IMR-90 (cell line): ENCODE measurements at regions not wholly inside any gene's neighbourhood (a gene's known extent, or its start where the extent isn't known, plus 50 kb on each side); places are given as distances from the start of the nearest gene placed in this dataset.
A peak's percentile ranks its signal among the peaks of the same experiment; 100 is the strongest.

Experiments used
- BHLHE40 ChIP-seq: fragments of 150-350 bp; IDR thresholded peaks from 2 replicates; pipeline ENCODE4 v1.6.1; 2016; ENCODE audit warnings: mild to moderate bottlenecking, low read depth, low read length
- CEBPB ChIP-seq: IDR thresholded peaks from 2 replicates; pipeline ENCODE4 v1.6.1; 2012; ENCODE audit warnings: low read depth, low read length, improper control_type of control experiment
- CHD1 ChIP-seq: IDR thresholded peaks from 2 replicates; pipeline ENCODE4 v1.6.1; 2012; ENCODE audit warnings: low read depth, low read length, improper control_type of control experiment
- CTCF ChIP-seq: conservative IDR thresholded peaks from 2 replicates; pipeline ENCODE4 v1.5.1; 2012; ENCODE audit warnings: mild to moderate bottlenecking, low read depth, low read length, improper control_type of control experiment
- ELK1 ChIP-seq: fragments of 150-350 bp; IDR thresholded peaks from 2 replicates; pipeline ENCODE4 v1.6.1; 2016; ENCODE audit warnings: low read depth, mild to moderate bottlenecking, low read length, moderate library complexity, borderline replicate concordance
- FOS ChIP-seq: fragments of 150-350 bp; IDR thresholded peaks from 2 replicates; pipeline ENCODE4 v1.6.1; 2016; ENCODE audit warnings: low read depth, low read length
- MXI1 ChIP-seq: IDR thresholded peaks from 2 replicates; pipeline ENCODE4 v1.6.1; 2012; ENCODE audit warnings: low read depth, mild to moderate bottlenecking, low read length, moderate library complexity, borderline replicate concordance
- NFE2L2 ChIP-seq: fragments of 150-350 bp; IDR thresholded peaks from 2 replicates; pipeline ENCODE4 v1.6.1; 2016; ENCODE audit warnings: low read depth, mild to moderate bottlenecking, low read length
- POLR2A ChIP-seq: IDR thresholded peaks from 2 replicates; pipeline ENCODE4 v1.6.1; 2012; ENCODE audit warnings: mild to moderate bottlenecking, low read depth, low read length
- RAD21 ChIP-seq: IDR thresholded peaks from 2 replicates; pipeline ENCODE4 v1.6.1; 2012; ENCODE audit warnings: low read length, improper control_type of control experiment
- RCOR1 ChIP-seq: IDR thresholded peaks from 2 replicates; pipeline ENCODE4 v1.6.1; 2012; ENCODE audit warnings: mild to moderate bottlenecking, low read length, improper control_type of control experiment; ENCODE audit not compliant: insufficient replicate concordance
- RFX5 ChIP-seq: IDR thresholded peaks from 2 replicates; pipeline ENCODE4 v1.8.0; 2012; ENCODE audit warnings: low read depth, mild to moderate bottlenecking, low read length, moderate library complexity
- SMC3 ChIP-seq: fragments of 150-350 bp; IDR thresholded peaks from 2 replicates; pipeline ENCODE4 v1.6.1; 2016; ENCODE audit warnings: low read depth, mild to moderate bottlenecking, antibody characterized with exemption, low read length, moderate library complexity
- USF2 ChIP-seq: fragments of 150-350 bp; IDR thresholded peaks from 2 replicates; pipeline ENCODE4 v1.6.1; 2017; ENCODE audit warnings: mild to moderate bottlenecking, antibody characterized with exemption, low read length, low read depth

GRCh38 chr11:70790671-70791300, 392.5 kb downstream of the CTTN start:
- no peak for TF ChIP-seq FOS
- TF ChIP-seq CEBPB, result no peak
- peak; percentile 28 for TF ChIP-seq CTCF
- TF ChIP-seq MXI1, result no peak
- no peak for TF ChIP-seq POLR2A
- 0 out of 2 replicates have a peak, but pooled peaks have one; percentile 13 for TF ChIP-seq SMC3
- no peak for TF ChIP-seq RFX5
- TF ChIP-seq RAD21, result peak; percentile 29; the same call in 1 of the 2 replicates
- TF ChIP-seq USF2, result no peak
- TF ChIP-seq CHD1, result no peak
- no peak for TF ChIP-seq RCOR1
- TF ChIP-seq ELK1, result no peak
- TF ChIP-seq NFE2L2, result no peak
- no peak for TF ChIP-seq BHLHE40
